Left ventricle myocardium inferior (tissue), 1 donor: ENCODE measurements at regions not wholly inside any gene's neighbourhood (a gene's known extent, or its start where the extent isn't known, plus 50 kb on each side); places are given as distances from the start of the nearest gene placed in this dataset.

Experiments
- DNase-seq: peaks from one replicate; pipeline ENCODE4 v3.0.0-alpha.2; 2020
- H3K27ac ChIP-seq: fragments of 200-600 bp; replicated peaks from 2 replicates; pipeline ENCODE4 v1.8.0; 2021
- H3K27me3 ChIP-seq: fragments of 200-600 bp; 2 replicates; pipeline ENCODE4 v1.8.0; 2021; ENCODE audit warnings: low read depth
- H3K36me3 ChIP-seq: fragments of 200-600 bp; 2 replicates; pipeline ENCODE4 v1.8.0; 2021
- H3K4me1 ChIP-seq: fragments of 200-600 bp; 2 replicates; pipeline ENCODE4 v1.8.0; 2021
- H3K4me3 ChIP-seq: fragments of 200-600 bp; 2 replicates; pipeline ENCODE4 v1.8.0; 2021; ENCODE audit warnings: mild to moderate bottlenecking, moderate library complexity
- H3K9me3 ChIP-seq: fragments of 200-600 bp; replicated peaks from 2 replicates; pipeline ENCODE4 v1.8.0; 2021
- CTCF ChIP-seq: fragments of 200-600 bp; IDR thresholded peaks from 2 replicates; pipeline ENCODE4 v1.8.0; 2021; ENCODE audit warnings: antibody characterized with exemption, mild to moderate bottlenecking, borderline replicate concordance
- intact Hi-C: fragments of 100-400 bp; cut with micrococcal nuclease; formaldehyde crosslinking; loops from one replicate; pipeline ENCODE4 v1.11.0; 2022
- donor health status: DM: no; HTN: yes; CAD: no; lungs with severe emphysema.

DNA sequence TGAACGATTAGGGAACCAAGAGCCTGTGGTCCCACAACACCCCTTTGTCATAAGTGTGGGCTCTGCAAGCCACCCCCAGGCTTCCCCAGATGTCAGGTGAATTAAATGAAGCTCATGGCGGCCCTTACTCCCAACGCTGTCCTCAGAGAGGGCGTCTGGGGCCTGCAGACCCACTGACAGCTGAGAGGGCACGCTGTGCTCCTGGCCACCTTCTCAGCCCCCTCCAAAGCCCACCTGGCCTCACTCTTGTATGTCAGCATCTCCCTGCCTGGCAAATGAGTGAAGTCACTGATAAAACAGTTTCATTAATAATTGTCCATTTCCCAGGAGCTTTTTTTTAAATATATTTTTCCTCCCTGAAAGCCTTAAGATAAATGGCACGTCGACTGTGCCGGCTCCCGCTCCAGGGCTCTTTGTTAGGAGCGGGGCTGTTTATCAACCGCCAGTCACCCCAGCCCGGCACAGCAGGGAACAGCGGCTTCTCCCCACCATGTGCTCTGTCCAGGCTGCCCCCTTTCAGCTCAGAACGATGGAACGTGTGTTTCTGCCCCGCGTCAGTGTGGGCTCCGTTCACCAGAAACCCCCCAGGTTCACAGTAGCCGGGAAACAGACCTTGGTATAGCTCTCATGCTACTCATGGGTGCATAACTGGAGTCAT lies 94.7 kb upstream of the SFSWAP start:
- H3K9me3 ChIP-seq = no peaks in the 10 kb centered on the region
- intact Hi-C loops = no loop called here
- H3K4me1 ChIP-seq = no peaks in the 10 kb centered on the region
- H3K4me3 ChIP-seq = no peak overlapping the region
- no peak for TF ChIP-seq CTCF
- peaks cover 93% of the 10 kb centered on the region for H3K27me3 ChIP-seq
- DNase-seq = no peak
- no peaks in the 10 kb centered on the region for H3K36me3 ChIP-seq
- H3K27ac ChIP-seq = no peak overlapping the region

- Histone ChIP-seq H3K36me3 (no peaks in the 10 kb centered on the region), H3K9me3 (no peaks in the 10 kb centered on the region), H3K27ac (no peak overlapping the region), H3K4me1 (no peaks in the 10 kb centered on the region), H3K27me3 (peaks cover 93% of the 10 kb centered on the region), H3K4me3 (no peak overlapping the region)
- TF ChIP-seq CTCF = no peak
- no peak for DNase-seq
- intact Hi-C loops = no loop called here
Observed at GRCh38 chr12:131616738-131617137, 94.2 kb upstream of the SFSWAP start.

DNA sequence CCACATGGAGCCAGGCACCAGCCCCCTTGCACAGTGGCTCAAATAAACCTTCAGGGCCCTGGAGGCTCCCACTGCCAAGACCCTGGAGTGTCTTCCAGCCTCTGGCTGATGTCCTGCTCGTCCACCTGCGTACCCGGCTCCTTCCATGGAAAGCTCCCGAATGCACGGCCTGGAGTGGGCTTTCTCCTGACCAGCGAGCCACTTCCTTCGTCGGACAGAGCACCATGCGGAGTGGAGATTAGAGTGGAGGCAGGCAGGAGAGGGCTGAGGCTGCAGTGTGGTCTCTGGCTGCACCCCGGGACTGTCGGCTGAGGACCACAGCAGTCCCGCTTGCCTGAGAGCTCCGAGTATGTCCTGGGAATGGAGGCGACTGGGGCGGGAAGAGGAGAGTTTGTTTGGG lies 93.7 kb upstream of the SFSWAP start:
- no peak for TF ChIP-seq CTCF
- H3K27ac ChIP-seq = no peak overlapping the region
- H3K4me3 ChIP-seq = no peak overlapping the region
- no peak for DNase-seq
- H3K27me3 ChIP-seq = peaks cover 93% of the 10 kb centered on the region
- no peaks in the 10 kb centered on the region for H3K36me3 ChIP-seq
- H3K4me1 ChIP-seq = no peaks in the 10 kb centered on the region
- no peaks in the 10 kb centered on the region for H3K9me3 ChIP-seq
- intact Hi-C loops = no loop called here

DNA sequence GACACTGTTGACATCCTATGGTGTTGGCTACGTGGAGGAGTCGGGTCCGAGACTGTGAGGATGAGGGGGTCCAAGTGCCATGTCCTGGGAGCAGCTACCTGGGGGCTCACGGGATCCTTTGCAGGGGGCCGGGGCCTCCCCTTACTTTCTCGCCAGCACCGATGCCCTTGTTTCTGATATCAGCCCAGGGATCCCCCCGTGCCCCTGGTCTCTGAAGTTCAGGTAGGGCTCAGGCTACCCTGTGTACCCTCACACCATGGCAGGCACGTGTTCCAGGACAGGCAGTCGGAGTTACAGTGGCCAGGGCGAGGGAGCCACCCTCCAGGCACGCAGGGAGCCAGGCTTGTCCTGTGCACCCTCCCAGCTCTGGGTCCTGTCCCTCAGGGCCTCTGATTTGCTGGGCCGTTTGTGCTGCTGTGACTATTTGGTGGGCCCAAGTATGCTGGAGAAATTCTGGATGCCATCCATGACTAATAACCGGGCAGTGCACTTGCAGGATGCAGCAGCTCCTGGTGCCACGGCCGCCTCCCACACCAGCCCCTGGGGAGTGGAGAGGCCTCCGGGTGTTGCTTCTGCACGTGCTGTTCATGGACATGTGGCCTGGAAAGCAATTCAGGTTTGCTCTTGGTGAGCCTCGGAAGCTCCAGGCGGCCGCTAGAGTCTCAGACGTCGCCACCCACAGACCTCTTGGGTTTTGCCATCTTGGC lies 93.1 kb upstream of the SFSWAP start:
- Histone ChIP-seq H3K9me3 (no peaks in the 10 kb centered on the region), H3K27me3 (peaks cover 93% of the 10 kb centered on the region), H3K4me1 (no peaks in the 10 kb centered on the region), H3K4me3 (no peak overlapping the region), H3K36me3 (no peaks in the 10 kb centered on the region), H3K27ac (no peak overlapping the region)
- intact Hi-C loops = no loop called here
- TF ChIP-seq CTCF = no peak
- DNase-seq = no peak

DNA sequence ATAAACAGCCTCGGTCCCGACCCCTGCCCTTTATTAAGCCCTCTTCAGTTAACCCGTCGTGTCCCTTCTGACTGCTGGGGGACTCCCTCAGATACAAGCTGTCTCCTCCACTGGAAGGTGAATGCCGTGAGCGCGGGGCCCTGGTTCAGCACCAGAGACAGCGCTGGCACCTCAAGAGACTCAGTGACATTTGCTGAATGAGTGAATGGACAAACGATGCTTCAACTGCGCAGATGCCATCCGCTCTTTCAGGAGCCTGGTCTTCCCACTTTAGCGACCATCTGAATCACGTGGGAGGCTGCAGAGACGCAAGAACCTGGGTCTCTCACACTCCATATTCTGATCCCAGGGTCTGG lies 92.6 kb upstream of the SFSWAP start:
- H3K36me3 ChIP-seq = no peaks in the 10 kb centered on the region
- H3K27ac ChIP-seq = no peak overlapping the region
- intact Hi-C loops = no loop called here
- peaks cover 88% of the 10 kb centered on the region for H3K27me3 ChIP-seq
- no peak for TF ChIP-seq CTCF
- H3K9me3 ChIP-seq = no peaks in the 10 kb centered on the region
- H3K4me1 ChIP-seq = no peaks in the 10 kb centered on the region
- no peak overlapping the region for H3K4me3 ChIP-seq
- DNase-seq = no peak
